Osteoblast (primary cell): ENCODE measurements at regions not wholly inside any gene's neighbourhood (a gene's known extent, or its start where the extent isn't known, plus 50 kb on each side); places are given as distances from the start of the nearest gene placed in this dataset.
A peak's percentile ranks its signal among the peaks of the same experiment; 100 is the strongest.

Source experiments
- DNase-seq: peaks from one replicate; pipeline ENCODE4 v3.0.0; 2011; ENCODE audit warnings: low spot score, mixed read lengths; ENCODE audit not compliant: insufficient read length; ENCODE audit errors: missing footprints
- H2AFZ ChIP-seq: 2 replicates; pipeline ENCODE4 v1.6.0; 2011; ENCODE audit warnings: mild to moderate bottlenecking, low read length
- H3K27ac ChIP-seq: 2 replicates; pipeline ENCODE4 v1.5.1; 2011; ENCODE audit warnings: mild to moderate bottlenecking, low read depth, low read length, moderate library complexity
- H3K27me3 ChIP-seq: 2 replicates; pipeline ENCODE4 v1.6.0; 2012; ENCODE audit warnings: mild to moderate bottlenecking, control low read depth, inconsistent platforms, low read length, moderate library complexity; ENCODE audit not compliant: insufficient read depth
- H3K36me3 ChIP-seq: 2 replicates; pipeline ENCODE4 v1.5.1; 2011; ENCODE audit warnings: mild to moderate bottlenecking, low read length, control low read depth, moderate library complexity; ENCODE audit not compliant: insufficient read depth
- H3K4me1 ChIP-seq: 2 replicates; pipeline ENCODE4 v1.5.1; 2011; ENCODE audit warnings: mild to moderate bottlenecking, low read length, control low read depth, moderate library complexity; ENCODE audit not compliant: insufficient read depth
- H3K4me2 ChIP-seq: 2 replicates; pipeline ENCODE4 v1.6.0; 2011; ENCODE audit warnings: mild to moderate bottlenecking, low read length; ENCODE audit not compliant: insufficient read depth
- H3K4me3 ChIP-seq: fragments of 200-600 bp; sonication (generic); 3 replicates; pipeline ENCODE4 v1.5.1; 2012; ENCODE audit warnings: mild to moderate bottlenecking, low read length, inconsistent platforms; ENCODE audit not compliant: insufficient read depth
- H3K79me2 ChIP-seq: 2 replicates; pipeline ENCODE4 v1.6.0; 2012; ENCODE audit warnings: mild to moderate bottlenecking, low read length, control low read depth, inconsistent platforms; ENCODE audit not compliant: insufficient read depth
- H3K9me3 ChIP-seq: 2 replicates; pipeline ENCODE4 v1.5.1; 2011; ENCODE audit warnings: low read depth, low read length, control low read depth
- H4K20me1 ChIP-seq: 2 replicates; pipeline ENCODE4 v1.6.0; 2012; ENCODE audit warnings: mild to moderate bottlenecking, low read length, control low read depth; ENCODE audit not compliant: insufficient read depth
- CTCF ChIP-seq: IDR thresholded peaks from 2 replicates; pipeline ENCODE4 v1.5.1; 2011; ENCODE audit warnings: mild to moderate bottlenecking, low read depth, low read length, moderate library complexity; ENCODE audit errors: extremely low read depth

GRCh38 chr10:4082861-4083260 lies 297.9 kb upstream of the KLF6 start:
- H3K79me2 ChIP-seq: no peaks in the 10 kb centered on the region
- H4K20me1 ChIP-seq: no peaks in the 10 kb centered on the region
- no peak for DNase-seq
- no peaks in the 10 kb centered on the region for H3K27me3 ChIP-seq
- no peaks in the 10 kb centered on the region for H3K9me3 ChIP-seq
- TF ChIP-seq CTCF: no peak
- no peak overlapping the region for H3K4me2 ChIP-seq
- H3K4me1 ChIP-seq: peaks cover 22% of the 10 kb centered on the region
- H3K27ac ChIP-seq: no peak overlapping the region
- no peak overlapping the region for H3K4me3 ChIP-seq
- H3K36me3 ChIP-seq: no peaks in the 10 kb centered on the region
- no peak overlapping the region for H2AFZ ChIP-seq

- peak; percentile 27 for DNase-seq
- H3K4me1 ChIP-seq: peaks cover 22% of the 10 kb centered on the region
- H2AFZ ChIP-seq: peak overlapping the region; percentile 26
Observed at GRCh38 chr10:4081685-4082111, 296.7 kb upstream of the KLF6 start.

GRCh38 chr10:4080225-4080805 lies 295.3 kb upstream of the KLF6 start:
- Histone ChIP-seq H2AFZ (no peak overlapping the region), H3K9me3 (no peaks in the 10 kb centered on the region), H3K79me2 (no peaks in the 10 kb centered on the region), H3K27ac (no peak overlapping the region), H3K4me1 (peaks cover 22% of the 10 kb centered on the region), H3K4me3 (no peak overlapping the region), H3K4me2 (no peak overlapping the region), H4K20me1 (no peaks in the 10 kb centered on the region), H3K36me3 (no peaks in the 10 kb centered on the region), H3K27me3 (no peaks in the 10 kb centered on the region)
- TF ChIP-seq CTCF: no peak
- no peak for DNase-seq

More at GRCh38 chr10:4081685-4082111, 296.7 kb upstream of the KLF6 start:
- H3K4me2 ChIP-seq: peak overlapping the region; percentile 2
- H4K20me1 ChIP-seq: no peaks in the 10 kb centered on the region
- no peaks in the 10 kb centered on the region for H3K79me2 ChIP-seq
- no peak overlapping the region for H3K4me3 ChIP-seq
- TF ChIP-seq CTCF: no peak
- H3K36me3 ChIP-seq: no peaks in the 10 kb centered on the region
- peak overlapping the region; percentile 11 for H3K27ac ChIP-seq
- H3K9me3 ChIP-seq: no peaks in the 10 kb centered on the region
- H3K27me3 ChIP-seq: no peaks in the 10 kb centered on the region

- DNase-seq: no peak
- no peaks in the 10 kb centered on the region for H3K79me2 ChIP-seq
- no peak overlapping the region for H2AFZ ChIP-seq
- no peak overlapping the region for H3K27ac ChIP-seq
- no peaks in the 10 kb centered on the region for H3K9me3 ChIP-seq
- no peaks in the 10 kb centered on the region for H3K36me3 ChIP-seq
- no peak for TF ChIP-seq CTCF
- peaks cover 27% of the 10 kb centered on the region for H3K4me1 ChIP-seq
- no peak overlapping the region for H3K4me3 ChIP-seq
- no peak overlapping the region for H3K4me2 ChIP-seq
- no peaks in the 10 kb centered on the region for H4K20me1 ChIP-seq
- no peaks in the 10 kb centered on the region for H3K27me3 ChIP-seq
Observed at GRCh38 chr10:4079803-4080202, 294.8 kb upstream of the KLF6 start.
